ENCODE measurements at regions not wholly inside any gene's neighbourhood (a gene's known extent, or its start where the extent isn't known, plus 50 kb on each side); places are given as distances from the start of the nearest gene placed in this dataset.

DNA sequence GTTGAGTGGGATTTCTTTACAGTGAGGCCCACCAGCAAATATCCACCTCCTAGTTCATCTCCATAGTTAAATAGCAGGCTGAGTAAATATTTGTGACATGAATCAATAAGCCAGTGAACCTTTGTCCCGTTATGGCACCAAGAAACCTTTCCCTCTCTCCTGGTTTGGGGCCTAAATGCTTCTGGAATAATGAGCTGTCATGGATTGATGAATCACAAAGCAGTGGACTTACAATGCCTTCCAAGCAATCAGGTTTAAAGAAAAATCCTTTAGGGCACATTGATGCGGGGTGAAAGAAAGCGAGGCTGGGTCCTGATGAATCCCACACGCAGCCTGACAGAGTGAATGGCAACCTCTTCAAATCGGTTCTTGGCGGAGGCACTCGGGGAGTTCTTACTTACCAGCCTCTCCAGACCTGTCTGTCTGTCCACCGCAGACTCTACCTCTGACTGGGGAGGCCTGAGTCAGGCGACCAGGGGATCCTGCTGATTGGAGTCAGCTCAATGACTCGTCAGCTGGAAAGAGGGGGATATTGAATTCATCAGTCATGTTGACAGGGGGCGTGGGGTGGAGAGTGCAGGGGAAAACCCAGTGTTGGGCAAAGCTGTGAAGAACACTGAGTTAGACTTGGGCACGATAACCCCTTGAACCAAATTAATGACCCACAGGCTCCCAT lies 247.3 kb downstream of the PLPP3 start (continued):
- 0 out of 2 replicates have a peak, but pooled peaks have one; percentile 10 for TF ChIP-seq ZBTB40 (IDR thresholded peaks at IDR 0.05; ENCODE audit: borderline replicate concordance)
- TF ChIP-seq IKZF2 (IDR thresholded peaks at IDR 0.05): peak in 1 of 2 experiments; percentile 88; a peak in 3 of 4 replicates
- no peak for TF ChIP-seq HDAC2 (IDR thresholded peaks at IDR 0.05)
- TF ChIP-seq SPI1 (IDR thresholded peaks at IDR 0.05; ENCODE audit: borderline replicate concordance, insufficient read depth, low read depth, low read length): no peak

DNA sequence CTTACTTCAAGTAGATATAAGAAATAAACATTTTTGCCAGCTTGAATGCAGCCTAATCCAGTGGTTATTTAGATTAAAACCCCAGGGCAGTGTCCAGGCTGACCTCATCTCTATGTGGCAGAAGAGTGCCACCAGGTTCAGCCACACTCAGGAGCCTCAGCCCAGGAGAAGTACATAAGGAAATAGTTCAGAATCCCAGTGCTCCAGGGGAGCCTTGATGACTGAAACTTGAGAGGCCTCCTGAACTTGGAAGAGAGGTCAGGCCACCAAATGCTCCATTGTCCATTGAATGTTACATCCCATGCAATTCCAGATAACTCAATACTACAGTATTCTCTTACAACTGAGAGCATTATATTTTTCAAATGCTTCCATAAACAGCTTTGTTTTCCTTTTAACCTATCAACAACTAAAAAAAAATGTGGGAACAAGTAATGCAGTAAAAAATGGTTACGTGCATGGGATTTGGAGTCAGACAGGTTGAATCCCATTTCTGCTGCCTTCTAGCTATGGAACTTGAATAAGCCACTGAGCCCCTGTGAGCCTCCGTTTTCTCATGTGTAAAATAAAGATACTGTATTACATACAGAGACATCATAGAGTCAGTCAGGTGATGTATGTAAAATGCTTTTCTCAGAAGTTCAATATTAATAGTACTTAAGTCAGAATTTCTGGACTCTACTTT lies 248.0 kb downstream of the PLPP3 start:
- ChIA-PET SMC1A (ENCODE audit: uncharacterized antibody, unreplicated experiment) (interaction anchor here (0.7 to 10.3 kb wide), 37 partner anchors 8 to 629 kb away, joined by 3 to 114 read pairs (median 4); partner anchors contain the start of gene PLPP3), POLR2A (interaction anchor here (0.8 to 5.4 kb wide), 13 partner anchors 9 to 253 kb away, joined by 3 to 44 read pairs (median 5); partner anchors contain the start of gene PLPP3), RAD21 (ENCODE audit: unreplicated experiment) (interaction anchor here (0.8 to 9.9 kb wide), 27 partner anchors 9 to 253 kb away, joined by 3 to 167 read pairs (median 5); partner anchors contain the start of gene PLPP3), CTCF (interaction anchor here (0.7 to 4.2 kb wide), 12 partner anchors 9 to 250 kb away, joined by 3 to 39 read pairs (median 3); no protein-coding TSS in a partner anchor)
- TF ChIP-seq, protein P1, sequence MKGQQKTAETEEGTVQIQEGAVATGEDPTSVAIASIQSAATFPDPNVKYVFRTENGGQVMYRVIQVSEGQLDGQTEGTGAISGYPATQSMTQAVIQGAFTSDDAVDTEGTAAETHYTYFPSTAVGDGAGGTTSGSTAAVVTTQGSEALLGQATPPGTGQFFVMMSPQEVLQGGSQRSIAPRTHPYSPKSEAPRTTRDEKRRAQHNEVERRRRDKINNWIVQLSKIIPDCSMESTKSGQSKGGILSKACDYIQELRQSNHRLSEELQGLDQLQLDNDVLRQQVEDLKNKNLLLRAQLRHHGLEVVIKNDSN (IDR thresholded peaks at IDR 0.05; ENCODE audit: borderline replicate concordance, extremely low read length, insufficient read depth, low read depth, low read length): no peak
- TF ChIP-seq FOS (IDR thresholded peaks at IDR 0.05; ENCODE audit: borderline replicate concordance, extremely low read depth, insufficient read length) (no peak), BHLHE40 (IDR thresholded peaks at IDR 0.05; ENCODE audit: borderline replicate concordance in 1 of 2, low read depth in 2 of 2, low read length in 1 of 2) (no peak), BMI1 (IDR thresholded peaks at IDR 0.05; ENCODE audit: borderline replicate concordance) (0 out of 2 replicates have a peak, but pooled peaks have one; percentile 11)
- Histone ChIP-seq H2AFZ (ENCODE audit: control insufficient read depth, low read depth, low read length) (no peak overlapping the region), H3K9me3 (replicated peaks; ENCODE audit: control insufficient read depth, insufficient read depth, low read length) (no peaks in the 10 kb centered on the region), H3K27ac (ENCODE audit: control insufficient read depth, insufficient read depth) (no peak overlapping the region), H3K27me3 (replicated peaks in 1 of 2; ENCODE audit: control insufficient read depth in 2 of 2, insufficient read depth in 2 of 2, low read length in 1 of 2) (no peaks in the 10 kb centered on the region), H3K36me3 (ENCODE audit: control insufficient read depth in 2 of 2, insufficient read depth in 2 of 2, low read length in 1 of 2) (no peaks in the 10 kb centered on the region), H3K4me1 (ENCODE audit: control insufficient read depth, insufficient read depth, low read length) (no peaks in the 10 kb centered on the region; the same call in 1 of the 2 replicates), H3K4me3 (no peak overlapping the region), H3K9ac (ENCODE audit: control insufficient read depth, insufficient read depth, low read length) (no peak overlapping the region), H3K4me2 (ENCODE audit: control insufficient read depth, insufficient read depth) (no peak overlapping the region), H3K79me2 (ENCODE audit: control insufficient read depth, insufficient read depth, low read length) (no peaks in the 10 kb centered on the region), H4K20me1 (ENCODE audit: control insufficient read depth, insufficient read depth) (no peaks in the 10 kb centered on the region)
- WGBS (ENCODE audit: insufficient coverage, insufficient replicate concordance, low lambda C conversion rate, missing lambda C conversion rate): 53% methylated on average over 2 of the region's 2 CpGs
- BruUV-seq (replicated peaks): no TSS peak
- DNase-seq (ENCODE audit: low read depth, low spot score) (no peak), FAIRE-seq (no peak), ATAC-seq (peak; percentile 14)
- in situ Hi-C loops (cut with MboI) (loop anchor here (5.0 kb wide), 1 partner anchor 246 kb away; the partner anchor contains the start of gene PLPP3), intact Hi-C loops (cut with micrococcal nuclease; ENCODE audit: unreplicated experiment) (loop anchor here (2.0 to 10.0 kb wide), 8 partner anchors 94 to 457 kb away; partner anchors contain the start of gene PLPP3)
